HG03039 (cell line): ENCODE measurements at regions not wholly inside any gene's neighbourhood (a gene's known extent, or its start where the extent isn't known, plus 50 kb on each side); places are given as distances from the start of the nearest gene placed in this dataset.

Experiments
- ATAC-seq: cut with Tn5 transposase; IDR thresholded peaks from one replicate; pipeline ENCODE4 v1.9.1; 2021; ENCODE audit warnings: mild to moderate bottlenecking, moderate library complexity; ENCODE audit not compliant: unreplicated experiment

GRCh38 chr12:91349476-91349875 lies 166.9 kb upstream of the DCN start:
- ATAC-seq: no peak

- no peak for ATAC-seq
Observed at GRCh38 chr12:91347481-91348214, 165.0 kb upstream of the DCN start.

GRCh38 chr12:91346827-91347226 lies 164.2 kb upstream of the DCN start:
- ATAC-seq: no peak

GRCh38 chr12:91344408-91344807 lies 161.8 kb upstream of the DCN start:
- ATAC-seq: no peak

- ATAC-seq: no peak
Observed at GRCh38 chr12:91343010-91343409, 160.4 kb upstream of the DCN start.

- ATAC-seq: no peak
Observed at GRCh38 chr12:91339106-91339505, 156.5 kb upstream of the DCN start.

- no peak for ATAC-seq
Observed at GRCh38 chr12:91335699-91336098, 153.1 kb upstream of the DCN start.

- no peak for ATAC-seq
Observed at GRCh38 chr12:91333966-91334365, 151.3 kb upstream of the DCN start.

- no peak for ATAC-seq
Observed at GRCh38 chr12:91332302-91332701, 149.7 kb upstream of the DCN start.

- ATAC-seq: no peak
Observed at GRCh38 chr12:91331371-91331770, 148.8 kb upstream of the DCN start.

- no peak for ATAC-seq
Observed at GRCh38 chr12:91328451-91328850, 145.8 kb upstream of the DCN start.

GRCh38 chr12:91327889-91328288 lies 145.3 kb upstream of the DCN start:
- ATAC-seq: no peak

- ATAC-seq: no peak
Observed at GRCh38 chr12:91327131-91327530, 144.5 kb upstream of the DCN start.

GRCh38 chr12:91326058-91327027 lies 143.7 kb upstream of the DCN start:
- ATAC-seq: no peak

GRCh38 chr12:91320999-91321398 lies 138.4 kb upstream of the DCN start:
- ATAC-seq: no peak

- no peak for ATAC-seq
Observed at GRCh38 chr12:91319071-91319760, 136.6 kb upstream of the DCN start.

- no peak for ATAC-seq
Observed at GRCh38 chr12:91317306-91317705, 134.7 kb upstream of the DCN start.

- no peak for ATAC-seq
Observed at GRCh38 chr12:91316907-91317269, 134.3 kb upstream of the DCN start.

GRCh38 chr12:91316161-91316906 lies 133.7 kb upstream of the DCN start:
- ATAC-seq: no peak

GRCh38 chr12:91311081-91311480 lies 128.5 kb upstream of the DCN start:
- no peak for ATAC-seq

- no peak for ATAC-seq
Observed at GRCh38 chr12:91309450-91309849, 126.8 kb upstream of the DCN start.
